Fibroblast of lung (primary cell): ENCODE measurements at regions not wholly inside any gene's neighbourhood (a gene's known extent, or its start where the extent isn't known, plus 50 kb on each side); places are given as distances from the start of the nearest gene placed in this dataset.

Source experiments
- CTCF ChIP-seq, 2 donors: IDR thresholded peaks in 1 of 2; conservative IDR thresholded peaks in 1 of 2; 1 replicate in 1 of 2; 2 replicates in 1 of 2; pipeline ENCODE4 v1.5.1; 2011 to 2012; ENCODE audit warnings: low read length in 2 of 2, control low read depth in 1 of 2, inconsistent platforms in 1 of 2, low read depth in 1 of 2, mild to moderate bottlenecking in 1 of 2
- EZH2 ChIP-seq: IDR thresholded peaks from 2 replicates; pipeline ENCODE4 v1.5.1; 2012; ENCODE audit warnings: low read length, control low read depth, mild to moderate bottlenecking; ENCODE audit errors: missing control alignments

- TF ChIP-seq CTCF (conservative IDR thresholded peaks at IDR 0.05 in 1 of 2, IDR thresholded peaks at IDR 0.05 in 1 of 2; ENCODE audit: low read depth in 1 of 2, low read length in 2 of 2) (no peak), EZH2 (no peak)
These were observed 327.9 kb upstream of the MARCKS start for GRCh38 chr6:113529196-113529595.
